ENCODE measurements at regions not wholly inside any gene's neighbourhood (a gene's known extent, or its start where the extent isn't known, plus 50 kb on each side); places are given as distances from the start of the nearest gene placed in this dataset.

DNA sequence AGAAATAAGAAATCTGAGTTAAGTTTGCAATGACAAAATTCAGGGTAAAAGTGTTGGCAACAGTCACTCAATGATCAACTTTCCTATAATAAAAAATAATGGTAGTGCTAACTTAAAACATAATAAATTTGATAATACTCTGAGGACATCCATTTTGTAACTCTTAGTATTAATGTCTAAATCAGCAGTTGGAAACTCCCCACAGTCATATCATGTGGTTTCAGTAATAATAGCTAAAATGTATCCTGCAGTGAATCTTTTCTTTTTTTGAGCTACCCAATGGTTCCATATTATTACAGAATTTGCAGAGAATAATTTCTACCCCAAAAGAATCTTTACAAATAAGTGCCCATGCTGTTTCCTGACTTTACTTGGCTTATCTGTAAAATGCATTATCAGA, 286.7 kb downstream of the PTPRC start:
- Histone ChIP-seq H3K36me3 (ENCODE audit: insufficient read depth, low read length) (no peaks in the 10 kb centered on the region), H3K4me3 (ENCODE audit: low read length) (no peak overlapping the region), H2AFZ (ENCODE audit: low read depth, low read length) (no peak overlapping the region), H3K79me2 (replicated peaks; ENCODE audit: insufficient read depth, low read length) (peaks cover 29% of the 10 kb centered on the region), H3K27ac (ENCODE audit: low read length) (no peak overlapping the region), H3K4me2 (ENCODE audit: low read length) (no peak overlapping the region), H3K9ac (ENCODE audit: low read length) (no peak overlapping the region), H4K20me1 (ENCODE audit: insufficient read depth) (no peaks in the 10 kb centered on the region), H3K27me3 (ENCODE audit: insufficient read depth, low read depth, low read length) (no peaks in the 10 kb centered on the region), H3F3A (ENCODE audit: insufficient read depth, low read length, poor library complexity, severe bottlenecking) (no peaks in the 10 kb centered on the region), H3K9me2 (ENCODE audit: insufficient read depth, low read length) (no peaks in the 10 kb centered on the region), H3K9me3 (ENCODE audit: low read length) (no peaks in the 10 kb centered on the region)
- TF ChIP-seq EP300 (conservative IDR thresholded peaks at IDR 0.05; ENCODE audit: poor library complexity, severe bottlenecking) = no peak
- TF ChIP-seq MXI1 (conservative IDR thresholded peaks at IDR 0.05; ENCODE audit: poor library complexity, severe bottlenecking) = no peak

DNA sequence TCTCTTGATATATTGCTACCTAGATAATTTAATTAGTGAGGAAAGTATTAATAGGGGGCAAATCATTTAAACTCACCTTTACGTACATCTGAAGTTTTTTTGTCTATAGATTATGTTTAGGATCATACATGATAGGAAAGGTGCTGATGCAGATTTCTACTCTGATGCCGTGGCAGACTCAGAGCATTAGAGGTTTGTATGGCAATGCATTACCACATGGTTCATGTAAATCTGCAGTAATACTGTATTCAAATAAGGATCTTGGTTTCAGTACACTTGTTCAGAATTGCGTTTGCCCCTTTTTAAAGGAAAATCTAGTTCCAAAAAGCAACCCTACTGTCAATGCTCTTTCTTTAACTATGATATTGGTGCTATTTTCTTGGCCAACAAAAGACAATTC, 288.3 kb downstream of the PTPRC start:
- Histone ChIP-seq H3K27me3 (ENCODE audit: insufficient read depth, low read depth, low read length) (no peaks in the 10 kb centered on the region), H4K20me1 (ENCODE audit: insufficient read depth) (no peaks in the 10 kb centered on the region), H3K79me2 (replicated peaks; ENCODE audit: insufficient read depth, low read length) (peaks cover 45% of the 10 kb centered on the region), H3K36me3 (ENCODE audit: insufficient read depth, low read length) (no peaks in the 10 kb centered on the region), H3K4me3 (ENCODE audit: low read length) (no peak overlapping the region), H2AFZ (ENCODE audit: low read depth, low read length) (no peak overlapping the region), H3K9me2 (ENCODE audit: insufficient read depth, low read length) (no peaks in the 10 kb centered on the region), H3K4me2 (ENCODE audit: low read length) (no peak overlapping the region), H3K9me3 (ENCODE audit: low read length) (no peaks in the 10 kb centered on the region), H3K27ac (ENCODE audit: low read length) (no peak overlapping the region), H3F3A (ENCODE audit: insufficient read depth, low read length, poor library complexity, severe bottlenecking) (no peaks in the 10 kb centered on the region), H3K9ac (ENCODE audit: low read length) (no peak overlapping the region)
- TF ChIP-seq POLR2AphosphoS5 (IDR thresholded peaks at IDR 0.05) (no peak), TAF1 (IDR thresholded peaks at IDR 0.05; ENCODE audit: low read depth) (no peak), EZH2 (IDR thresholded peaks at IDR 0.05; ENCODE audit: borderline replicate concordance, insufficient read depth, low read length, poor library complexity, severe bottlenecking) (no peak), RAD21 (conservative IDR thresholded peaks at IDR 0.05) (no peak), SMC3 (conservative IDR thresholded peaks at IDR 0.05; ENCODE audit: poor library complexity) (no peak), MXI1 (conservative IDR thresholded peaks at IDR 0.05; ENCODE audit: poor library complexity, severe bottlenecking) (no peak), REST (IDR thresholded peaks at IDR 0.05; ENCODE audit: borderline replicate concordance) (no peak), EP300 (conservative IDR thresholded peaks at IDR 0.05; ENCODE audit: poor library complexity, severe bottlenecking) (no peak)
- TF ChIP-seq, protein P1, sequence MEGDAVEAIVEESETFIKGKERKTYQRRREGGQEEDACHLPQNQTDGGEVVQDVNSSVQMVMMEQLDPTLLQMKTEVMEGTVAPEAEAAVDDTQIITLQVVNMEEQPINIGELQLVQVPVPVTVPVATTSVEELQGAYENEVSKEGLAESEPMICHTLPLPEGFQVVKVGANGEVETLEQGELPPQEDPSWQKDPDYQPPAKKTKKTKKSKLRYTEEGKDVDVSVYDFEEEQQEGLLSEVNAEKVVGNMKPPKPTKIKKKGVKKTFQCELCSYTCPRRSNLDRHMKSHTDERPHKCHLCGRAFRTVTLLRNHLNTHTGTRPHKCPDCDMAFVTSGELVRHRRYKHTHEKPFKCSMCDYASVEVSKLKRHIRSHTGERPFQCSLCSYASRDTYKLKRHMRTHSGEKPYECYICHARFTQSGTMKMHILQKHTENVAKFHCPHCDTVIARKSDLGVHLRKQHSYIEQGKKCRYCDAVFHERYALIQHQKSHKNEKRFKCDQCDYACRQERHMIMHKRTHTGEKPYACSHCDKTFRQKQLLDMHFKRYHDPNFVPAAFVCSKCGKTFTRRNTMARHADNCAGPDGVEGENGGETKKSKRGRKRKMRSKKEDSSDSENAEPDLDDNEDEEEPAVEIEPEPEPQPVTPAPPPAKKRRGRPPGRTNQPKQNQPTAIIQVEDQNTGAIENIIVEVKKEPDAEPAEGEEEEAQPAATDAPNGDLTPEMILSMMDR (IDR thresholded peaks at IDR 0.05; ENCODE audit: poor library complexity, severe bottlenecking) = no peak

GRCh38 chr1:198929111-198929604, 290.3 kb downstream of the PTPRC start:
- Histone ChIP-seq H4K20me1 (ENCODE audit: insufficient read depth) (no peaks in the 10 kb centered on the region), H3K27ac (ENCODE audit: low read length) (no peak overlapping the region), H3K4me3 (ENCODE audit: low read length) (peak overlapping the region; percentile 4), H3K4me2 (ENCODE audit: low read length) (peak overlapping the region; percentile 8), H2AFZ (ENCODE audit: low read depth, low read length) (no peak overlapping the region), H3K9ac (ENCODE audit: low read length) (no peak overlapping the region), H3K9me3 (ENCODE audit: low read length) (no peaks in the 10 kb centered on the region), H3K36me3 (ENCODE audit: insufficient read depth, low read length) (no peaks in the 10 kb centered on the region), H3K27me3 (ENCODE audit: insufficient read depth, low read depth, low read length) (no peaks in the 10 kb centered on the region), H3F3A (ENCODE audit: insufficient read depth, low read length, poor library complexity, severe bottlenecking) (no peaks in the 10 kb centered on the region), H3K79me2 (replicated peaks; ENCODE audit: insufficient read depth, low read length) (peaks cover 65% of the 10 kb centered on the region), H3K9me2 (ENCODE audit: insufficient read depth, low read length) (no peaks in the 10 kb centered on the region)
- TF ChIP-seq TAF1 (IDR thresholded peaks at IDR 0.05; ENCODE audit: low read depth) (no peak), EP300 (conservative IDR thresholded peaks at IDR 0.05; ENCODE audit: poor library complexity, severe bottlenecking) (no peak), SMC3 (conservative IDR thresholded peaks at IDR 0.05; ENCODE audit: poor library complexity) (no peak), REST (IDR thresholded peaks at IDR 0.05; ENCODE audit: borderline replicate concordance) (no peak), RAD21 (conservative IDR thresholded peaks at IDR 0.05) (no peak), POLR2AphosphoS5 (IDR thresholded peaks at IDR 0.05) (no peak), EZH2 (IDR thresholded peaks at IDR 0.05; ENCODE audit: borderline replicate concordance, insufficient read depth, low read length, poor library complexity, severe bottlenecking) (no peak), MXI1 (conservative IDR thresholded peaks at IDR 0.05; ENCODE audit: poor library complexity, severe bottlenecking) (no peak)
- TF ChIP-seq, protein P1 (IDR thresholded peaks at IDR 0.05; ENCODE audit: poor library complexity, severe bottlenecking) = no peak

Measured in neural cell (in vitro differentiated cells).